Fibroblast of lung (primary cell): ENCODE measurements at regions not wholly inside any gene's neighbourhood (a gene's known extent, or its start where the extent isn't known, plus 50 kb on each side); places are given as distances from the start of the nearest gene placed in this dataset.

Experiments used
- DNase-seq, 2 donors: peaks; one replicate each; pipeline versions ENCODE4 v3.0.0 to v3.0.0-alpha.2; 2010; ENCODE audit warnings: low read depth in 2 of 2
- H2AFZ ChIP-seq: 2 replicates; pipeline ENCODE4 v1.5.1; 2012; ENCODE audit warnings: low read length, control low read depth, inconsistent platforms
- H3K27ac ChIP-seq: 2 replicates; pipeline ENCODE4 v1.5.1; 2011; ENCODE audit warnings: low read length, control low read depth; ENCODE audit not compliant: insufficient read depth
- H3K27me3 ChIP-seq: 2 replicates; pipeline ENCODE4 v1.5.1; 2011; ENCODE audit warnings: mild to moderate bottlenecking, low read length; ENCODE audit not compliant: control insufficient read depth, insufficient read depth
- H3K36me3 ChIP-seq: 2 replicates; pipeline ENCODE4 v1.5.1; 2011; ENCODE audit warnings: low read length; ENCODE audit not compliant: control insufficient read depth, insufficient read depth
- H3K4me1 ChIP-seq: 2 replicates; pipeline ENCODE4 v1.5.1; 2011; ENCODE audit warnings: low read length; ENCODE audit not compliant: control insufficient read depth, insufficient read depth; ENCODE audit errors: extremely low read depth
- H3K4me2 ChIP-seq: 2 replicates; pipeline ENCODE4 v1.5.1; 2011; ENCODE audit warnings: low read length, control low read depth; ENCODE audit not compliant: insufficient read depth; ENCODE audit errors: extremely low read depth
- H3K4me3 ChIP-seq, 4 experiments: fragments of 200-600 bp in 1 of 4; sonication (generic) in 1 of 4; replicated peaks in 1 of 4; 2 replicates each; pipeline ENCODE4 v1.5.1; 2011 to 2016; ENCODE audit warnings: low read length in 4 of 4, low read depth in 3 of 4, mild to moderate bottlenecking in 3 of 4, control low read depth in 2 of 4, inconsistent platforms in 1 of 4, mixed read lengths in 1 of 4; ENCODE audit not compliant: insufficient read depth in 1 of 4; ENCODE audit errors: control extremely low read depth in 1 of 4
- H3K79me2 ChIP-seq: 2 replicates; pipeline ENCODE4 v1.5.1; 2012; ENCODE audit warnings: mild to moderate bottlenecking, low read length, inconsistent platforms; ENCODE audit not compliant: control insufficient read depth, insufficient read depth
- H3K9ac ChIP-seq: 2 replicates; pipeline ENCODE4 v1.5.1; 2011; ENCODE audit warnings: mild to moderate bottlenecking, low read length, control low read depth; ENCODE audit not compliant: insufficient read depth
- H3K9me3 ChIP-seq: 2 replicates; pipeline ENCODE4 v1.5.1; 2012; ENCODE audit warnings: low read depth, low read length; ENCODE audit not compliant: control insufficient read depth, insufficient read depth
- H4K20me1 ChIP-seq: 2 replicates; pipeline ENCODE4 v1.5.1; 2011; ENCODE audit warnings: low read length; ENCODE audit not compliant: control insufficient read depth, insufficient read depth; ENCODE audit errors: extremely low read depth
- CTCF ChIP-seq, 2 donors: IDR thresholded peaks in 1 of 2; conservative IDR thresholded peaks in 1 of 2; 1 replicate in 1 of 2; 2 replicates in 1 of 2; pipeline ENCODE4 v1.5.1; 2011 to 2012; ENCODE audit warnings: low read length in 2 of 2, control low read depth in 1 of 2, inconsistent platforms in 1 of 2, low read depth in 1 of 2, mild to moderate bottlenecking in 1 of 2
- EZH2 ChIP-seq: IDR thresholded peaks from 2 replicates; pipeline ENCODE4 v1.5.1; 2012; ENCODE audit warnings: low read length, control low read depth, mild to moderate bottlenecking; ENCODE audit errors: missing control alignments

GRCh38 chr14:28121512-28122297 is 644.9 kb upstream of the FOXG1 start:
- Histone ChIP-seq H3K4me3 (no peak overlapping the region), H3K9ac (no peak overlapping the region), H3K79me2 (no peaks in the 10 kb centered on the region), H3K27ac (no peak overlapping the region), H3K27me3 (no peaks in the 10 kb centered on the region), H3K9me3 (no peaks in the 10 kb centered on the region), H4K20me1 (no peaks in the 10 kb centered on the region), H3K4me1 (no peaks in the 10 kb centered on the region), H2AFZ (no peak overlapping the region), H3K36me3 (no peaks in the 10 kb centered on the region), H3K4me2 (no peak overlapping the region)
- no peak for DNase-seq
- no peak for TF ChIP-seq EZH2
- TF ChIP-seq CTCF (conservative IDR thresholded peaks at IDR 0.05 in 1 of 2, IDR thresholded peaks at IDR 0.05 in 1 of 2; ENCODE audit: low read depth in 1 of 2, low read length in 2 of 2), result no peak

GRCh38 chr14:28130610-28131284 is 635.8 kb upstream of the FOXG1 start:
- DNase-seq, result no peak
- TF ChIP-seq EZH2 (no peak), CTCF (conservative IDR thresholded peaks at IDR 0.05 in 1 of 2, IDR thresholded peaks at IDR 0.05 in 1 of 2; ENCODE audit: low read depth in 1 of 2, low read length in 2 of 2) (no peak)
- Histone ChIP-seq H2AFZ (no peak overlapping the region), H3K36me3 (no peaks in the 10 kb centered on the region), H3K9ac (no peak overlapping the region), H3K27ac (no peak overlapping the region), H3K4me2 (no peak overlapping the region), H3K4me3 (no peak overlapping the region), H3K4me1 (no peaks in the 10 kb centered on the region), H3K79me2 (no peaks in the 10 kb centered on the region), H4K20me1 (no peaks in the 10 kb centered on the region), H3K27me3 (no peaks in the 10 kb centered on the region), H3K9me3 (no peaks in the 10 kb centered on the region)

- Histone ChIP-seq H3K79me2 (no peaks in the 10 kb centered on the region), H4K20me1 (no peaks in the 10 kb centered on the region), H3K4me2 (no peak overlapping the region), H3K27ac (no peak overlapping the region), H3K36me3 (no peaks in the 10 kb centered on the region), H3K27me3 (no peaks in the 10 kb centered on the region), H3K4me1 (no peaks in the 10 kb centered on the region), H3K4me3 (no peak overlapping the region), H3K9ac (no peak overlapping the region), H3K9me3 (no peaks in the 10 kb centered on the region), H2AFZ (no peak overlapping the region)
- TF ChIP-seq CTCF (conservative IDR thresholded peaks at IDR 0.05 in 1 of 2, IDR thresholded peaks at IDR 0.05 in 1 of 2; ENCODE audit: low read depth in 1 of 2, low read length in 2 of 2) (no peak), EZH2 (no peak)
- DNase-seq, result no peak
Observed at GRCh38 chr14:28138341-28138740, 628.2 kb upstream of the FOXG1 start.
